Osteoblast (primary cell): ENCODE measurements at regions not wholly inside any gene's neighbourhood (a gene's known extent, or its start where the extent isn't known, plus 50 kb on each side); places are given as distances from the start of the nearest gene placed in this dataset.

Experiments used
- DNase-seq: peaks from one replicate; pipeline ENCODE4 v3.0.0; 2011; ENCODE audit warnings: low spot score, mixed read lengths; ENCODE audit not compliant: insufficient read length; ENCODE audit errors: missing footprints
- H2AFZ ChIP-seq: 2 replicates; pipeline ENCODE4 v1.6.0; 2011; ENCODE audit warnings: mild to moderate bottlenecking, low read length
- H3K27ac ChIP-seq: 2 replicates; pipeline ENCODE4 v1.5.1; 2011; ENCODE audit warnings: mild to moderate bottlenecking, low read depth, low read length, moderate library complexity
- H3K27me3 ChIP-seq: 2 replicates; pipeline ENCODE4 v1.6.0; 2012; ENCODE audit warnings: mild to moderate bottlenecking, control low read depth, inconsistent platforms, low read length, moderate library complexity; ENCODE audit not compliant: insufficient read depth
- H3K36me3 ChIP-seq: 2 replicates; pipeline ENCODE4 v1.5.1; 2011; ENCODE audit warnings: mild to moderate bottlenecking, low read length, control low read depth, moderate library complexity; ENCODE audit not compliant: insufficient read depth
- H3K4me1 ChIP-seq: 2 replicates; pipeline ENCODE4 v1.5.1; 2011; ENCODE audit warnings: mild to moderate bottlenecking, low read length, control low read depth, moderate library complexity; ENCODE audit not compliant: insufficient read depth
- H3K4me2 ChIP-seq: 2 replicates; pipeline ENCODE4 v1.6.0; 2011; ENCODE audit warnings: mild to moderate bottlenecking, low read length; ENCODE audit not compliant: insufficient read depth
- H3K4me3 ChIP-seq: fragments of 200-600 bp; sonication (generic); 3 replicates; pipeline ENCODE4 v1.5.1; 2012; ENCODE audit warnings: mild to moderate bottlenecking, low read length, inconsistent platforms; ENCODE audit not compliant: insufficient read depth
- H3K79me2 ChIP-seq: 2 replicates; pipeline ENCODE4 v1.6.0; 2012; ENCODE audit warnings: mild to moderate bottlenecking, low read length, control low read depth, inconsistent platforms; ENCODE audit not compliant: insufficient read depth
- H3K9me3 ChIP-seq: 2 replicates; pipeline ENCODE4 v1.5.1; 2011; ENCODE audit warnings: low read depth, low read length, control low read depth
- H4K20me1 ChIP-seq: 2 replicates; pipeline ENCODE4 v1.6.0; 2012; ENCODE audit warnings: mild to moderate bottlenecking, low read length, control low read depth; ENCODE audit not compliant: insufficient read depth
- CTCF ChIP-seq: IDR thresholded peaks from 2 replicates; pipeline ENCODE4 v1.5.1; 2011; ENCODE audit warnings: mild to moderate bottlenecking, low read depth, low read length, moderate library complexity; ENCODE audit errors: extremely low read depth

- TF ChIP-seq CTCF = no peak
- no peaks in the 10 kb centered on the region for H4K20me1 ChIP-seq
- no peak overlapping the region for H3K4me2 ChIP-seq
- no peak overlapping the region for H2AFZ ChIP-seq
- H3K9me3 ChIP-seq = no peaks in the 10 kb centered on the region
- H3K79me2 ChIP-seq = no peaks in the 10 kb centered on the region
- H3K4me1 ChIP-seq = no peaks in the 10 kb centered on the region
- DNase-seq = no peak
- H3K27me3 ChIP-seq = no peaks in the 10 kb centered on the region
- H3K36me3 ChIP-seq = no peaks in the 10 kb centered on the region
- no peak overlapping the region for H3K4me3 ChIP-seq
- no peak overlapping the region for H3K27ac ChIP-seq
Observed at GRCh38 chr12:33529810-33530209, 90.2 kb upstream of the SYT10 start.

- Histone ChIP-seq H3K27me3 (no peaks in the 10 kb centered on the region), H3K79me2 (no peaks in the 10 kb centered on the region), H3K36me3 (no peaks in the 10 kb centered on the region), H3K4me3 (no peak overlapping the region), H3K4me2 (no peak overlapping the region), H2AFZ (no peak overlapping the region), H3K4me1 (no peaks in the 10 kb centered on the region), H4K20me1 (no peaks in the 10 kb centered on the region), H3K9me3 (no peaks in the 10 kb centered on the region), H3K27ac (no peak overlapping the region)
- no peak for TF ChIP-seq CTCF
- no peak for DNase-seq
Observed at GRCh38 chr12:33531261-33531660, 91.6 kb upstream of the SYT10 start.

GRCh38 chr12:33533527-33533926 is 93.9 kb upstream of the SYT10 start:
- H3K27me3 ChIP-seq = no peaks in the 10 kb centered on the region
- no peaks in the 10 kb centered on the region for H3K9me3 ChIP-seq
- H3K27ac ChIP-seq = no peak overlapping the region
- H3K36me3 ChIP-seq = no peaks in the 10 kb centered on the region
- H4K20me1 ChIP-seq = no peaks in the 10 kb centered on the region
- no peak for TF ChIP-seq CTCF
- no peak overlapping the region for H3K4me2 ChIP-seq
- H2AFZ ChIP-seq = no peak overlapping the region
- no peak for DNase-seq
- H3K4me1 ChIP-seq = no peaks in the 10 kb centered on the region
- H3K4me3 ChIP-seq = no peak overlapping the region
- H3K79me2 ChIP-seq = no peaks in the 10 kb centered on the region

GRCh38 chr12:33536431-33536830 is 96.8 kb upstream of the SYT10 start:
- Histone ChIP-seq H3K27me3 (no peaks in the 10 kb centered on the region), H3K4me2 (no peak overlapping the region), H4K20me1 (no peaks in the 10 kb centered on the region), H3K4me1 (no peaks in the 10 kb centered on the region), H3K9me3 (no peaks in the 10 kb centered on the region), H3K4me3 (no peak overlapping the region), H3K79me2 (no peaks in the 10 kb centered on the region), H2AFZ (no peak overlapping the region), H3K36me3 (no peaks in the 10 kb centered on the region), H3K27ac (no peak overlapping the region)
- TF ChIP-seq CTCF = no peak
- DNase-seq = no peak
